NCI-H1105 (cell line): ENCODE measurements at regions not wholly inside any gene's neighbourhood (a gene's known extent, or its start where the extent isn't known, plus 50 kb on each side); places are given as distances from the start of the nearest gene placed in this dataset.

Experiments
- DNase-seq: peaks from one replicate; lab custom pipeline; 2025; lab: John Stamatoyannopoulos, UW

DNA sequence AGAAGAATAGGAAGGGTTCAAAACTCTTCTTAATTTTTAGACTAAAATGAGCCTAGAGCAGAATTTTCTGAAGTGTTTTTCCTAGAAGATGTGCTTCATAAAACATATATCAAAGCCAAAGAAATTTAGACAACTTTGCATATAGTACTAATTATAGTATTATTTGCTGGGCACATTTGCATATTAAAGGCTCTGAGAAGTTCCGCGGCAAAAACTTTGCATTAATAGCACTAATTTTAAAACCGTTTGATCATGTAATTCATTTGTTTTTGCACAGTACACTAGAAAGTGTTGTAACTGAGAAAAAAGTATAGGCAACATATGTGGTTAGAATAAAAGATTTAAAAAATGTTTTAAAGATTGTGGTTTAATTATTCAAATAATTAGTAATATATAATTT is 412.0 kb upstream of the NR2F2 start:
- DNase-seq: no peak

DNA sequence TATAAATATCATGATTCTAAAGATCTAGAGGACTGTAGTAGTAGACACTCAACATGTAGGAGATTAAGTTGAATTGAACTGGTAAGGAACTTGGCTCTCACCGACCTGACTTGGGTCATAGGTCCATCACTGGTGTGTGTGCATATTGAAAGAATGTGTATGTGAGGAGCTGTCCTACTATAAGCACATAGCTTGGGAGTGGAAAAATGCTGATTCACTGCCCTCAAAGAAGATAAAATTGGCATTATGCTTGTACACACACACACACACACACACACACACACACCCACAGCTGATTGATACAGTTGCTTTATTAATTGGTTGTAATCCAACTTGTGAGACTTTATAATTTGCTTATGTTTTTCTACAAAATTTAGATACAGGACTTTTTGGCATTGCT is 411.0 kb upstream of the NR2F2 start:
- DNase-seq: no peak

DNA sequence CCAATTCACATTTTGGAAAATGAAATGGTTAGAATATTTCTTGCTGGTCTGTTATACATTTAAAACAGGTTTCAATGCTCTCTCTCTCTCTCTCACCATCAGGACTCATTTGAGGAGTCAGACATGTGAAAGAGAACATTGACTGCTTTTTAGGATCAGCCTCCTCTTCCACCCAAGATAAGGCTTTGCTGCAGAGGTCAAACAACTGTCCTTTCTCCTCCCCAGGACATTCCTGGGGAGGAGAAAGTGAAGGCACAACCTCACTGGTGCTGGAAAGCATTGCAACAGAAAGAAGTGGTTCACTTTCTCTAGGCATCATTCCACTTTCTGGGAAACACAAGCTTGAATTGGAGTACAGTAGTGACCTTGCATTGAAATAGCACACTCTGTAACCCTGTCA is 409.1 kb upstream of the NR2F2 start:
- DNase-seq: no peak

DNA sequence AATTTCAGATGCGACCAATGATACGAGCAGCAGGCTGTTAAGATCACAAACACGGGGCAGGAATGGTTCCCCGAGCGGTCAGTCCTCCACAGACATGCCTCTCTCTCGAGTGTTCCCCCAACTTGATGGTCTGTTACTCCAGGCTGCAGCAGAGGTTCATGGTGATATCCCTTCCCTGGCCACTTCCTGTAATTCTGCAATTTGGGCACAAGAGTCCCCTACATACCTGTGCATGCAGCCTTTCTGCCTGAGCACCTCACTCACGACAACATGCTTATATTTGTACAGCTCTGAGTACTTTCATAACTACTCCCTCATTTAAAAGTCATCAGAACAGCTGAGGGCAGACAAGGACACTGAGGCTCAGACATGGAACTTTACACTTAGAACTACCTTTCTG is 408.1 kb upstream of the NR2F2 start:
- no peak for DNase-seq

DNA sequence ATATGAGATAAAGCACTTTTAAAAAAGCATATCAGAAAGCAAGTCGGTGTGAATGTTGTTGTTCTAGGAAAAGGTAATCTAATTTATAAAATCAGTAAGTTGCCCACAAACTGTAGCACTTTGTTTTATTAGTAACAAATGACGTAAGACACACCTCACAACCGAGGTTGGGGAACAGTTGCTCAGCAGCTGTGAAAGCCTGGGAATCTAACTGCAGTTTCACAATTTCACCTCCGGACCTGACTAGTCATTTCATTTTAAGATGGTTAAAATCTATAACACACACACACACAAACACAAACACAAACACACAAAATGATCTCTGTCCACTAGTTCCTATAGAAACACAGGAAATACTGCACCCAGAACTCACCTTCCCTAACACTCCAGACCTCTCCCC is 406.7 kb upstream of the NR2F2 start:
- no peak for DNase-seq

DNA sequence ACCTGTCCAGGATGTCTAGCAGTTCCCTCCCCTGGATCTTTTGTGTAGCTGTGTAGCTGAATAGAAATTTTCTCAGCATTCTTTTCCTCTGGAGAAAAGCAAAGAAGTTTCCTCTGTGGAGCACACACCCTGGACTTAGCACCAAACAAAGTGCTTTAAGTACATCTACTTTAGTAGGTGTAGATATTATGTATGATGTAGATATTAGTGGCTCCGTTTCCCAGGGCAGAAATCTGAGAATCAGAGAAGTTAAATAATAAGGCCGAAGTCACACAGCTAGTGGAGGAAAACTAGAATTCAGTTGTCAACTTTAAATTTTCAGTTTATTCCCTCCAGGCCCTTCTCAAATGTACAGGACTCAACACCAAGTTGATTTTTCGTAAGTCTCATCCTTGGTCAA is 401.7 kb upstream of the NR2F2 start:
- no peak for DNase-seq

DNA sequence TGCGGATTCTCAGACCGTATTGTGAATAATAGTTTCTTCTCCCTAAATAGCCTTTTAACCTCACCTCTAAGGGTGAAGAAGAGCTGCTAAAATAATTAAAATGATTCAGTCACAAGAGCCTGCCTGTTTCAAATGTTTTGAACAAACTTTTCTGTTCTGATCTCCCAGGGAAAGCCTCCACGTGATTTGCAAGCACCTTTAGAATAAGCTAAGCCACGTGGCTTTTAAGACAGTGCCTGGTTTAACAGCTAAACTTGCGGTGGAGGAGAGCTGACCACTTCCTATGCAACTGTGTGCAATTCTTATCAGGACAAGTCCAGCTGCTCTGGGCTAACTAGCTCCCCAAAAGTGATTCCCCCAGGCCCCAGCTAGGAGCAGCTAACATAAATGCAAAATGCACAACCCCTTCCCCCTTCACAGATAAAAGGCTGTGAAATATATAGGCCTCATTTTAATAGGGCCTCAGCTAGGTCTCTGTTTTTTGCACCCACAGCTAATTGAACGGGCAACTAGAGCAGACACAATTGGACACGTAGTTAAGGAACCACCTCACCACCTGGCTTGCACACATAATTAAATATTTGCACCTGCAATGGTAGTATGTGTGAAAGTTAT is 401.2 kb upstream of the NR2F2 start:
- no peak for DNase-seq

DNA sequence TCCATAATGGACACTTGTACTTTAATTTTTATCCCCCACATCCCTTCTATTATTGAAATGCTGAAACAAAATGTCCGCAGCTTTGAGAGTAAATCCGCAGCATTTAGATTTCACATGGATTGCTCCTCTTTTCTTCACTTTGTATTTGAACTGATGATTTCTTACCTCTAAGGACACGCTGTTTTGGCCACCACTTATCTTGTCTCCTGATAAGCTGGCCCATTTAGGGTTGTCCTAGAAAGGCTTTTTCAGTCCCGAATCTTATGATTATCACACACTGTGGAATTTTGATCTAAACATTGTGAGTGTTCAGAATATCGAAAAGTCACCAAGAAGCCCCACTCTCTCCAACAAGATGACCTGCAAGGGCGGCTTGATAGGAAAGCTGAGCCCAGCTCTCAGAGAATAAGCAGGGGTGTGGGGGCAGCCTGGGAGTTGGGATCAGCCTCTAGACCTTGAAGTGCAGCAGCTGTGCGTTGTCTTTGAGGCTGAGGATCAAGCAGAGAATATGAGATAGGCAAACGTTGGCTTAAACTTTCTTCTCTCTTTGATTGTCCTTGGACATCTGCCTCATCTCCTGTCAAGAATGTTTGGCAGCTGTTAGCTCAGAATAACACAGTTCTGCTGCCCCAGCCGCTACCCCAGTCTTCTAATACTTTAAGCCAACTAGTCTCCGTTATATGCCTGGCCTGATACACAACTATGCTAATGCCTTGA is 399.7 kb upstream of the NR2F2 start:
- no peak for DNase-seq

DNA sequence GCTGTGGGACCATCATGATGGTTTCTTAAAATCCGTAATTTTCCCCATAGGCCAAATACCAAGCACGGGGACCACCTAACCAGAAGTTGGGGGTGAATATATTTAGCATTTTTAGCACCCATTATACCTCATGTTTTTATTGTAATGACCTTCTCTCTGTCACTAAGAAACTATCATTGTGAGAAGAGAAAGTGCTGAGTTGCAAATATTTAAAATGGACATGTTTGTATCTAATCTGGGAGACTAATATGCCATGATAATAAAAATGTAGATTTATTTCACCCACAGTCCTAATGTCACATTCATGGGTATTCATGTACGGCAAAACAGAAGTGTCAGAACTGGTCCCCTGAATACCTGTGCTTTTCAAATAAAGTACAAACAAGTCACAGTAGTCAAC is 398.9 kb upstream of the NR2F2 start:
- DNase-seq: no peak

DNA sequence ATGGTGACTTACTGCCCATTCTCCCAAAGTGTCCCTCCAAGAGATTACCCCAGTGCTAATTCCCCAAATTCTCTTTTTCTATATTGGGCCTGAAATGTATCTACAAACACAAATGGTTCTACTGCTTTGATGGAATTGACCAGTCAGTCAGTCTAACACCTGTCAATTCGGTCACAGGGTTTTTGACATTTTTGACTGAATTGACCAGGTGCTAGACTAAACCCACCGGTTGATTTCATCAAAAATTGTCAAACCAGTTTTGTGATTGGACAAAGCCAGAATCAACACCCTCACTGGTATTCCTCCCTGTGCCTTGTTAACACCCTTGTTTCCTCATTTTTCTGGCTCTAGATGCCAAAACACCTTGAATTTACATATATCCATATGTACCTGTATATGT is 398.4 kb upstream of the NR2F2 start:
- DNase-seq: no peak

DNA sequence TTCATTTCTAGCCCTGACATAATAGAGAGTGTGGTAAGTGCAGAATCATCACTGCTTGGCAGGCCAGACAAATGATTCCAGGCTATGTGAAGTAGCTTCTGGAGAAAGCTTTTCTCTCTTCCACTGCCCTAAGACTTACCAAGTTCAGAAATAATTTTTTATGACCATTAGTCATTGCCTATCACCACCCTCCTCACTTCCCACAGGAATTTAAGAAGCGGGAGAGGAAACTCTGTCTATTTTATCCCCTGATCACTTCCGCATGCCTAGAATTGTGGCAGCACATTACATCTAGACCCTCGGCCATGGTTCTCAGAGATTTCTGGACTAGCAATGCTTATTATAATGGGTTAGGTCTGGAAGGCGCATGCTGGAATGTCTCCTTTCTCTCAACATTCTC is 397.8 kb upstream of the NR2F2 start:
- no peak for DNase-seq

DNA sequence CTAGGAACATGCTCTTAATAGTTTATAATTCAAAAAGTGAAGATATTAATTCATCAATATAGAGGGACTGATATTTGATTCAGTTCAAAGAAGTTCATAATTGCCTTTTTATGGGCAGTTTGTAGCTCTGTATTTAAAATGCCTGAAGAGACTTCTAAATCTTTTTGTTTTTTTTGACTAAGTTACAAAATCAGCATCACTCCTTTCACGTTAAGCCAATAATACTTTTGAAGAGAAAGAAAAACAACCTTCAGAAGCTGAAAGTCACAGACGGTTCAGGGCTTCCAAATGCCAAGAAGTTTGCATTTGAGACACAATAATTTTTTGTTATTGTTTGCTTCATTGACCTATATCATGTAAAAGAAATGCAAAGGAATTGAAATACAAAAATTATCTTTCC is 394.6 kb upstream of the NR2F2 start:
- DNase-seq: no peak

DNA sequence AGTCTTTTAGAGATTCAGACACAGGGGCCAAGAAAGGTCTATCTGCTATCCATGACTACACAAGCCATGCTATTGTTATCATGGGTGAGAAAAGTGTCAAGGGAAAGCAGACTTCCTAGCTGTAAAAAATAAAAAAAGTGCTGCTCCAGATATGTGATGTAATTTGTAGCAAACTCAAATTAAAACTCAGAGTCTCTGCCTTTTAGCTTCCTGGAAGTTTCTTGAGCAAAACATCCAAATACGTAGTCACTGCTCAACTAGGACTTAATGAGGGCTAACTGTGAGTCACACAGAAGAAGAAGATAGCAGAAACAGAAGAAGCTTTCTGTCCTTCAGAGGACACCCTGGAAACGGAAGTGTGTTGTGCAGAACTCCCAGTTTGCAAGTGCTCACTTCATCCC is 393.4 kb upstream of the NR2F2 start:
- DNase-seq: no peak

DNA sequence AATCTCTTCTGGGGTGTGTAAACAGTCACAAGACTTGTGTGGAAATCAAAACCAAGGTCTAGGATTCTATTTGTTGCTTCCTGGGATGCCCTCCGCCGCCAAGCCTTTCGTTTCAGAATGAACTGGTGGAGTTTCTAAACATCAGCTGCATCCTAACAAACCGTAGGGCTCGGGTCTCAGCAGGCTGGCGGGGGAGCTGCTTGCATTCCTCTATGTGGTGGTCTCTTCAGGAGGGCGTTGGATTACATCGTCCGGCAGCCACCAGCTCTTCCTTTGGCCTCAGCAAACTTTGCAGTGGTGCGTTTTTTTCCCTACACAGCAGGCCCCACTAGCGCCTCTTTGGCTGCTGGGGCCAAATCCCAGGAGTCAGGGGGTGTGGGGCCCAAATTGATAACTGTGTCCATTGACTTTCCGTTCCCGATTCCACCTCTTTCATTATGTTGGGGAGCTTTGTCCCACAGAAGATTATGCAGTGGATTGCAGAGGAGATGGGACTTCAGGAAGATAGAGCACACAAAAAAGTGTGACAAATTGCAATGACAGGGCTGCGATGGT is 390.0 kb upstream of the NR2F2 start:
- DNase-seq: no peak

DNA sequence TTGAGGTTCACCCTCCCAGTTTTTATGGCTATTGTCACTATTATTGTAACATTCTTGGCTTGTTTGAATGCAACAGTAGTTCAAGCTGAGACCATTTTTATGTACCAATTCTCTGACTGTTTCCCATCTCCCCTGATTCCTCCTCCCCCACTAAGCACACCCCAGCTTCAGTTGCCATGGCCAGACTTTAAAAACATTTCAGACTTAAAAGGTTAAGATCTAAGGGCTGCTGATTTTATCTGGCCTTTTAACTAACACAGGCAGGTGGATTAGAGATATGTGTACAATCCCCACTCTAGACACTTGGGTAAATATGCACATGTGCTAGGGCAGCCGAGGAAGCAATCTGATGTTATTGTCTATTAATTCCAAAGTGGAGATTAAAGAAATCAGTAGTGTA is 386.3 kb upstream of the NR2F2 start:
- peak; percentile 3 for DNase-seq

DNA sequence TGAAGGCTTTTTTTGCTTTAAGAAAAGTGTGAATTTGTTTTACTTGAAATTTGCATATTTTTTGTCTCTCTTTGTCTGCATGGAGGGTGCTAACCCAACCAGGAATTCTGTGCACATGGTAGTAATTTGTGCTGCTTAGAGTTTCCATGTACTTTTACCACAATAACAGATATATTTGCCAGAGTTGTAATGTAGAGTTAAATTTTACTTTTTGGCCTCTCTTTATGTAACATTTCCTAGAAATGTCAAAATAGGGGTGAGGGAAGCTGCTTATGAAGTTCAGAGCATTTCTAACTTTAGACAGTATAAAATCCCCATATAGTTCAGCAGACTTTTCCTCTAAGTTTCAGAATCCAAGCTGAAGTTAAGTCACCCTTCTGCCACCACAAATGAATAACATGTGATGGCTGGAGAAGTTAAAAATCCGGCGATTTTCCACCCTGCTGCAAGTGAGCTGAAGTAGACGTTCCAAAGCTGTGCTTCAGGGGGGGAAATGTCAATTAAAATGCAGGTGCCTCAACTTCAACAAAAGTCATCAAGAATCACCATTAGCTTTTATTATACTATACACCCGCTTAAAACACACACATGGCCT is 385.7 kb upstream of the NR2F2 start:
- no peak for DNase-seq

DNA sequence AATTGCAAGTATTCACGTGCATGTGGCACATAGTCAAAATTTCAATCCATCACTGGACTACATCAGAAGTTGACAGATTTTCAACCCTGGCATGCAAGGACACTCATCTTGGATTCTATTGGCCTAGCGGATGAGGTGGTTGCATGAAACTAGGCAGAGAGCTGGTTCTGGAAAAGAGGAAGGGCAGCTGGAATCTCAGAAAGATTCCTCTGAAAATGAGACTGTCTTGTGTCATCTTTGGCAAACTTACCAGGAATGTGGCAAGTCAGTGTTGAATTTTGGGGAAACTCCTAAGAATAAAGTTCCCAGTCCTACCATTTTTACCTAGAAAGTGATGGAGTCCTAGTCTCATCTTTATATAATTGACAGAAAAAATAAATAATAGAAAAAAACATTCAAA is 384.3 kb upstream of the NR2F2 start:
- DNase-seq: no peak

DNA sequence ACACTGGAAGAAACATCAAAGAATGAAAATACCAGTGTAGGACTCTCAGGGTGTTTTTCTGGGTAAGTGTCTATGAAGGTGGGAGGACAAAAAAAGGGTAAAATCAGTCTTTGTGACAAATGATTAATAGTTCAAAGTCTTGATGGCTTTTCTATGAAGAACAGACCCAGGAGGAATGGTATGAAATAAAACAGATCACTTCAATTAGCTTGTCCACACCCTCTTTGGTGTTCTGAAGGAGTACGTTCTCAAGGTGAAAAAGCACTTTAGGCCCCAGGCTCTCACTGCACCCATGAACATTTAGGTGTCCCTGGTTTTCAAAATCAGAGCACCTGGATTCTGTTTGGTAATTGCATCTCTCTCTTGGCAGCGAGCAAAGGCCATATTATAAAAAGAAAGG is 383.6 kb upstream of the NR2F2 start:
- DNase-seq: no peak

DNA sequence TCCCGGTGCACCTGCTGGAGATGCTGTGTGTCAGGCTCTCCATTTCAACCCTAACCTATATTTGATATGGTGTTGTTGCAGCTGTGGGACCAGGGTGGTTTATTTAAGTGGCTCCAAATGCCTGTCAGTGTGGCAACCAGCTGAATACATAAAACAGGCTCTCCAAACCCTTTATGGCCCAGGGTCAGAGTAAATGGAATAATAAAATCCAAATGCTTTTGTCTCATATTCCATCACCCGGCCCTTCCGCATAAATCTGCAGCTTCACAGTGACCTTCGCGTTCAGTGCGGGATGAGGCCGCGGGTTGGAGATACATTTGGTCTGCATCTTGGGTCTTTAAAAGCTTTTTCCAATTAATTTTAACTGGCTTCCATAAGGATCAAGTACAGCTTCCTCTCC is 382.1 kb upstream of the NR2F2 start:
- DNase-seq: peak; percentile 31

DNA sequence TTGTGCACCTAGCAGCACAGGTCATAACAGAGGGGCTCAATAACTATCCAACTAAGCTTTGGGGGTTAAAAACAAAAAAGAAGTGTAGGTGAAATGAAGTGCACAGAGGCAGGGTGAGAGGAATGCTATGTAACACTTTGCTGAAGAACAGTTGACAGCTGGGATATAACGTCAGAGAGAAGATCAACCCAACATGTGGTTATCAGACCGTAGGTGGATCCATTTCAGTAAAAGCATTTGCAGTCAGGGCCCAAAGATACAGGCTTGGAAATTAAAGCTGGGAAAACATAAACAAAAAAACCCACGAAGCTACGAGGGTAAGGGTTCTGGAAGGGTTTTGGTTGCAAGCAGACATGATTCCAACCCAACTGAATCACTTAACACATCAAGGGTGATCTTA is 377.5 kb upstream of the NR2F2 start:
- no peak for DNase-seq

DNA sequence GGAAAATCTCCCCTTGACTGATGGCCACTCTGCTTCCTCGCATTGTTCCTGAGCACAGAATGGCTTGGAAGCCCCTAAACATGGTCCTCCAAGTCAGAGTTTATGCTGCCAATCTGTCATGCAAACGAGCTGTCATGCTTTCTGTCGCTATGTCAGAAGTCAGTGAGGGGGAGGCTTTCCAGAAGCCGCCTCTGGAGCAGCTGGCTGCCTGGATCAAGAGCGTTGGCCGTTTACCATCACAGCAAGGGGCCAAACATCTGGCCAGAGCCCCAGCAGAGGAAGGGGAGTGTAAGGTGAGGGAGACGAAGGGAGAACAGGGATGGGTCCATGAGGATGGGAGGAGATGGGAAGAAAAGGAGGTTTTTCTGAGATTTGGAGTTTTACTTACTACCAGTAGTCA is 372.6 kb upstream of the NR2F2 start:
- DNase-seq: no peak

DNA sequence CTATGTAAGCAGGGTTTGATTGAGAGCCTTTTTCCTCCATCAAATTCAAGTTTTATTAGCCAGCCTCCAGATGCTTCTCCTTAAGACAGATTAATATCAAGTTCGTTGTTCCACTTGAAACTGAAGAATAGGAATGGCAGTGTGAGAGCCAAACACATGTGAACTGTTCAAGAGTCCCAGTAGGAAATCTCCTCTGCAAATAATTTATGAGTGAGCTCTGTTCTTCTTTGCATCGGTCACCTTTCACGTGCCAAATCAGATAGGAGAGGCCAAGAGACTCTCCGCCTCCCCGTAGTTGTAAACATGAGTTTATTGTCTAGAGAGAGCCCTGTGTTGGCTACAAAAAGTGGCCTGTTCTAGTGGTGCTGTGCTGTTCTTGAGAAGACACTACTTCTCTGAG is 372.1 kb upstream of the NR2F2 start:
- no peak for DNase-seq

DNA sequence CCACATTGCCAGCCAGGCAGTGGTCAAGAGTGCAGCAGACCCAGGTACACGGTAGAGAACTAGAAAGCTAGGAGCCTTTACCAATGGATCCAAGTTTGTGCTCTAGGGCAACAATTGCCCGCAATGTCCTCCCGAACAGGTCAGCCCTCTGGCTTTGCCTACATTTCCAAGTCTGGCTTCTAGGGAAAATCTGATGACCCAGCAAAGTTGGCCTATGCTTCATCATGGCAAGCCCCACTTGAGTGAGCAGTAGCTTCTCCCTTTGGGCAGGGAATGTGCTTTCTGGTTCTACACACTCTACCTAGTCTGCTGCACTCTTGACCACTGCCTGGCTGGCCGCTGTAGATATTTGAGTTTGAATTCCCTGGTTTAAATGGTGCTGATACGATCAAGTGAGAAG is 361.6 kb upstream of the NR2F2 start:
- DNase-seq: no peak

DNA sequence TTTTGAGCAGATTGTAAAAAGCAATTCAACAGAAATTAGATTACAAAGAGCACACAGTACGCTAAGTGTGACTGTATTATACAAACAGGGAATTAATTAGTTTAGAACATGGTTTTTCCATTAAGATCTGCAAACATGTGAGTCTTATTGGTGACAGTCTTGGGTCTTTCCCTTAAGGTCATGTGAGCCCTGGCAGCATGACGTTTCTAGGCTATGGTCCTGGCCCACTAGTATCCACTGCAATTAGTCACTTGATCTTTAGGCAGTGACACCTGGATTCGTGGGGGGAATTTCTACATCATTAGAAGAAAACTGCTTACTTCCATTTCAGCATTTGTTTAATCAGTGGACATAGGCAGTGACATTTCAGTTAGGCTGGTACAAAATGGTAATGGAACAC is 360.2 kb upstream of the NR2F2 start:
- no peak for DNase-seq
